Heart right ventricle (tissue), 16 donors: ENCODE measurements at regions not wholly inside any gene's neighbourhood (a gene's known extent, or its start where the extent isn't known, plus 50 kb on each side); places are given as distances from the start of the nearest gene placed in this dataset.

Experiments
- ATAC-seq, 8 donors: fragments of 200-7000 bp; cut with Tn5 transposase; one replicate each; pipeline ENCODE4 v1.9.1; 2020; ENCODE audit warnings: mild to moderate bottlenecking in 8 of 8, moderate library complexity in 8 of 8, moderate number of reproducible peaks in 1 of 8
- DNase-seq, 2 donors: peaks; one replicate each; pipeline ENCODE4 v3.0.0-alpha.2; 2020
- H3K27ac ChIP-seq, 10 donors: fragments of 200-600 bp; sonication (generic) in 2 of 10; one replicate each; pipeline versions ENCODE4 v1.5.0 to v1.8.0; 2020 to 2022; ENCODE audit warnings: mild to moderate bottlenecking in 3 of 10
- H3K27me3 ChIP-seq, 7 donors: fragments of 200-600 bp; one replicate each; pipeline ENCODE4 v1.8.0; 2021 to 2022; ENCODE audit warnings: mild to moderate bottlenecking in 2 of 7
- H3K36me3 ChIP-seq, 9 donors: fragments of 200-600 bp; sonication (generic) in 1 of 9; one replicate each; pipeline versions ENCODE4 v1.5.0 to v1.8.0; 2020 to 2022; ENCODE audit warnings: mild to moderate bottlenecking in 2 of 9
- H3K4me1 ChIP-seq, 9 donors: fragments of 200-600 bp; sonication (generic) in 1 of 9; one replicate each; pipeline versions ENCODE4 v1.5.0 to v1.8.0; 2020 to 2022; ENCODE audit warnings: mild to moderate bottlenecking in 4 of 9
- H3K4me3 ChIP-seq, 10 donors: fragments of 200-600 bp; sonication (generic) in 2 of 10; one replicate each; pipeline versions ENCODE4 v1.5.0 to v1.8.0; 2020 to 2022; ENCODE audit warnings: mild to moderate bottlenecking in 7 of 10, moderate library complexity in 2 of 10
- H3K9me3 ChIP-seq, 11 donors: fragments of 200-600 bp in 10 of 11; sonication (generic) in 2 of 11; one replicate each; pipeline versions ENCODE4 v1.5.0 to v1.8.0; 2013 to 2022; ENCODE audit warnings: mild to moderate bottlenecking in 2 of 11, control low read depth in 1 of 11, moderate library complexity in 1 of 11
- WGBS, 2 donors: extraction: QIAGEN DNeasy Blood & Tissue Kit; methylation state at CpG; one replicate each; pipeline ENCODE4 v1.1.7; 2013; ENCODE audit warnings: inconsistent platforms in 1 of 2; 5-methylcytosine and 5-hydroxymethylcytosine counted together
- intact Hi-C, 10 donors: fragments of 100-400 bp; cut with DNase I; formaldehyde crosslinking; loops; one replicate each; pipeline versions ENCODE4 v1.11.1 to v1.14.2; 2022
- TF ChIP-seq, protein P1 (sequence below), 9 donors: fragments of 200-600 bp; sonication (generic) in 2 of 9; IDR thresholded peaks; one replicate each; pipeline versions ENCODE4 v1.5.0 to v1.8.0; 2021 to 2022; ENCODE audit warnings: antibody characterized with exemption in 9 of 9, mild to moderate bottlenecking in 5 of 9, moderate library complexity in 1 of 9
- donor health status: Arrhythmogenic right ventricular cardiomyopathy.
- donor health status: ischemic (EF 13 %, LVEDD 7.1; RV severe dilation, severe dysfunction).
- donor health status: healthy with polysubstance abuse.
- donor health status: DM: no; HTN: yes; CAD: no.
- donor health status: DM: no; HTN: no; CAD: no.
- donor health status: ischemic (EF 25% LVEDD 6.9; RV normal size, moderate dysfunction).
- donor health status: ischemic (EF 25% LVEDD 5.7; RV mildly dilated, moderate dysfunction).
- donor health status: healthy.
- donor health status: DM: yes; HTN: yes; CAD: no.
- donor health status: Ischemic cardiomyopathy.
- donor health status: ischemic (EF 35%, LVEDD 5.7; RV mildly dilated, moderate dysfunction).
- donor health status: nonischemic (EF 11% LVEDD 7.7; RV severe dilation, severe dysfunction).
- donor health status: DM: yes; HTN: yes; CAD: no.
- donor health status: PGD.
- donor health status: ischemic (EF 29% LVEDD 5.4; RV normal size, mild dysfunction).
- donor health status: nonischemic (EF 23%, LVEDD 6.1; RV moderate dilation, normal function).

DNA sequence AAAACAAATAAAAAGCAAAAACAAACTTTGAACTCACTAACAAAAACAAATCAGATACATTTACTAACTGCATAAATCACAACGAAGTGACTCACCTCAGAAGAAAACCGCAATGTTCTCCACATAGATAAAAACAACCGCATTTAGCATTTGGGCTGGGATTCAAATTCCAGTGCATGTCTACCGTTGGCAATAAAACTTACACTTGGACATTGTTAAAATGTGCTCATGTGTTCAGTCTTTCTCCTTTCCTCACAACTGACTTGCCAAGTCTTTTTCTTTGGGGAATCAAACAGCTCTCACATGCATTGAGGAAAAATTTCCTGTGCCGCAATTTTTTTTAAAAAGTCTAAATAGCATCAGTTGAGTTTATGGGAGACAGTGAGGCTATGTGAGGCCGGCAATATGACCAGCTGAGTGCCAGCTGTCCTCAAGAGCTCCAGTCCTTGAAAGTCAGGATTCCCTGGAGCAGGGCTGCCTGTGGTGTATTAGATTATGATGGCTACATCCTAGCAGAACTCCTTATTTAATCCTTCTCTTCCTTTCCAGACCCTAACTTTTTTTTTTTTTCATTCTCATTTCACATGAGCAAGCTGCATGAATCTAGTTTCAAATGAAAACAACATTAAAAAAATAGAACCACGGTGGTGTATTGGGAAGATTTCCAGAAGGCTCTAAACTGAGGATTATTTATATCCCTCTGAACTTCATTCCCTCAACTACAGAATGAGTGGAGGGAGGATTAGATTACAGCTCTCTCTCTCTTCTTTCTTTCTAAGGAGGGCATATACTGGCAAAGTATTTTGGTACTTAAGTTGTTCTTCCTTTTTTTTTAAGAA, 70.2 kb upstream of the MEIS1 start:
- 24 to 29% methylated on average over 7 of the region's 7 CpGs for WGBS, 2 donors
- Histone ChIP-seq H3K27ac (peak overlapping the region in 1 of 10 donors; percentile 20), H3K4me1 (peaks cover 0 to 11% (median 3%) of the 10 kb centered on the region in 9 donors), H3K36me3 (no peaks in the 10 kb centered on the region), H3K27me3 (no peaks in the 10 kb centered on the region), H3K9me3 (no peaks in the 10 kb centered on the region), H3K4me3 (no peak overlapping the region)
- intact Hi-C loops, result no loop called here
- DNase-seq (peak in 1 of 2 donors; percentile 5), ATAC-seq (peak in 7 of 8 donors; percentile 55 to 81 (median 75))
- TF ChIP-seq, protein P1, sequence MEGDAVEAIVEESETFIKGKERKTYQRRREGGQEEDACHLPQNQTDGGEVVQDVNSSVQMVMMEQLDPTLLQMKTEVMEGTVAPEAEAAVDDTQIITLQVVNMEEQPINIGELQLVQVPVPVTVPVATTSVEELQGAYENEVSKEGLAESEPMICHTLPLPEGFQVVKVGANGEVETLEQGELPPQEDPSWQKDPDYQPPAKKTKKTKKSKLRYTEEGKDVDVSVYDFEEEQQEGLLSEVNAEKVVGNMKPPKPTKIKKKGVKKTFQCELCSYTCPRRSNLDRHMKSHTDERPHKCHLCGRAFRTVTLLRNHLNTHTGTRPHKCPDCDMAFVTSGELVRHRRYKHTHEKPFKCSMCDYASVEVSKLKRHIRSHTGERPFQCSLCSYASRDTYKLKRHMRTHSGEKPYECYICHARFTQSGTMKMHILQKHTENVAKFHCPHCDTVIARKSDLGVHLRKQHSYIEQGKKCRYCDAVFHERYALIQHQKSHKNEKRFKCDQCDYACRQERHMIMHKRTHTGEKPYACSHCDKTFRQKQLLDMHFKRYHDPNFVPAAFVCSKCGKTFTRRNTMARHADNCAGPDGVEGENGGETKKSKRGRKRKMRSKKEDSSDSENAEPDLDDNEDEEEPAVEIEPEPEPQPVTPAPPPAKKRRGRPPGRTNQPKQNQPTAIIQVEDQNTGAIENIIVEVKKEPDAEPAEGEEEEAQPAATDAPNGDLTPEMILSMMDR (IDR thresholded peaks at IDR 0.05), result no peak

DNA sequence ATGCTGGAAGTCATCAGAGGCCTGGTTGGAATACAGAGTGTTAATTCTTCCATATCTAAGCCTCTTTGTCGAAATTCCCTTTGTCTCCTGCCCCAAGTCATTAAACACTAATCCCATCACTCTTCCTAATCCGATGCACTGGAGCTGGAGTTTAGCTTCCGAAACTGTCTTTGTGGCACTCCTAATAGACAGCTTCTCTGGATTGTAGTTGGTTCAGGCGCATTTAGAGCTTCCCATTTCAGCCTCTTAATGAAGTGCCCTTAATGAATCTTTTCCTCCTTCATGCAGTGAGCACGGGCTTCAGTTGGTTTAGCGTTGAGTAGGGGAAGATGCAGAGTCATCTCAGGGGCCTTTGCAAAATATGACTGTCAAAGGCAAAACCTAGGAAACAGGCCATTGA, 72.2 kb upstream of the MEIS1 start:
- TF ChIP-seq, protein P1 (IDR thresholded peaks at IDR 0.05), result no peak
- 75 to 78% methylated on average over 6 of the region's 6 CpGs for WGBS, 2 donors
- Histone ChIP-seq H3K9me3 (no peaks in the 10 kb centered on the region), H3K4me1 (peaks cover 0 to 11% (median 3%) of the 10 kb centered on the region in 9 donors), H3K36me3 (no peaks in the 10 kb centered on the region), H3K27ac (no peak overlapping the region), H3K4me3 (no peak overlapping the region), H3K27me3 (no peaks in the 10 kb centered on the region)
- no peak for ATAC-seq
- DNase-seq, result no peak
- intact Hi-C loops, result no loop called here

DNA sequence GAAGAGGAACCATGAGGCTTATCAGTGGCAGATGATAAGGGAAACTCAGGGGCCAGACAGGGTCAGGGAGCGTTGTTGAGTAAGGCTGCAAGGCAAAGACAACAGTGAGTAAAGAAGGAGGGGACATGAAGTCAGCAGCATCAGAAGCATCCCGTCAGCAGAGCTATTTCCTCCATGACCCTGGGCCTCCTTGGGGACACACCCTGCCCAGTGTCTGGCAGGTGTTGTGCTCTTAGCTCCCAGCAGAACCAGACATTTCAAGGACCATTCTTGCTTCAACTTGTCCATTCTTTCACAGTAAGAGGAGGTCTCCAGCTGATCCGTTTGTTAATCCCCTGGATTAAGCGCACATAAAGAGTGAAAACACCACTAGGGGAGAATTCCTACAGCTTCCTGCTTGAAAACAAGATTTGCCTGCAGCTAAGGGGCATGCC, 88.7 kb upstream of the MEIS1 start:
- no peak overlapping the region for H3K4me3 ChIP-seq
- H3K27me3 ChIP-seq, result peaks cover 0 to 7% (median 0%) of the 10 kb centered on the region in 7 donors
- H3K27ac ChIP-seq, result no peak overlapping the region
- H3K4me1 ChIP-seq, result no peaks in the 10 kb centered on the region
- WGBS, 2 donors, result 18 to 23% methylated on average over 4 of the region's 4 CpGs
- intact Hi-C loops, result no loop called here
- no peaks in the 10 kb centered on the region for H3K36me3 ChIP-seq
- peaks cover 0 to 20% (median 0%) of the 10 kb centered on the region in 11 donors for H3K9me3 ChIP-seq
- DNase-seq (no peak), ATAC-seq (no peak)
- TF ChIP-seq, protein P1 (IDR thresholded peaks at IDR 0.05), result no peak

DNA sequence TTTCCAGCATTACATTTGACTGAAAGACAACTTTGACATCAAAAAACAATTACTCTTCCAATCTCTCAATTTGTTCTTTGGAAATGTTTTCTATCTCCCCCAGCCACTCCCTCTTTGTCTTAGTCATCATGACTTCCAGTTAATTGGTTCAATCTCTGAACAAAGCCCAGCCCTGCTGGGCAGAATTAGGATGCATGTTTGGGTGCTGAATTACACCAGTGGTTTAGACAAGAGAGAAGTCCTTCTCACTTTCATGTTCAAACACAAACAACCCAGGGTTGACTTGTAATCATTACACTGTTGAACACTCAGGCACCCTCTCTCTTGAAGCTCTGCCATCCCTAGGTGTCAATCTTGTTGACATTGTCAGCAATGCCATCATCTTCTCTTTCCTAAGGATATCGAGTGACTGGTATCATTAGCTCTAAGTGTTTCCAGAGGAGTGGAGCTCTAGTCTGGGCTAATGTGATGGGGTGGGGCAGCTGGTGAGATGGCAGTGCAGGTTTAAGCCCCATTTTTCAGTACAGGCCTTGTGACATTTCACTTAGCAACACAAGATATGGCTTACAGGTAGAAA, 90.8 kb upstream of the MEIS1 start:
- Histone ChIP-seq H3K27ac (no peak overlapping the region), H3K4me1 (no peaks in the 10 kb centered on the region), H3K27me3 (peaks cover 0 to 7% (median 0%) of the 10 kb centered on the region in 7 donors), H3K9me3 (peaks cover 0 to 18% (median 0%) of the 10 kb centered on the region in 11 donors), H3K4me3 (no peak overlapping the region), H3K36me3 (no peaks in the 10 kb centered on the region)
- 79 to 84% methylated on average over 1 of the region's 1 CpG for WGBS, 2 donors
- DNase-seq (no peak), ATAC-seq (no peak)
- intact Hi-C loops, result no loop called here
- TF ChIP-seq, protein P1 (IDR thresholded peaks at IDR 0.05), result no peak
